Dermis microvascular lymphatic vessel endothelial cell (primary cell): ENCODE measurements at regions not wholly inside any gene's neighbourhood (a gene's known extent, or its start where the extent isn't known, plus 50 kb on each side); places are given as distances from the start of the nearest gene placed in this dataset.

Experiments
- DNase-seq, 2 donors: peaks; one replicate each; pipeline versions ENCODE4 v3.0.0 to v3.0.0-alpha.2; 2010; ENCODE audit warnings: low read depth in 2 of 2

DNA sequence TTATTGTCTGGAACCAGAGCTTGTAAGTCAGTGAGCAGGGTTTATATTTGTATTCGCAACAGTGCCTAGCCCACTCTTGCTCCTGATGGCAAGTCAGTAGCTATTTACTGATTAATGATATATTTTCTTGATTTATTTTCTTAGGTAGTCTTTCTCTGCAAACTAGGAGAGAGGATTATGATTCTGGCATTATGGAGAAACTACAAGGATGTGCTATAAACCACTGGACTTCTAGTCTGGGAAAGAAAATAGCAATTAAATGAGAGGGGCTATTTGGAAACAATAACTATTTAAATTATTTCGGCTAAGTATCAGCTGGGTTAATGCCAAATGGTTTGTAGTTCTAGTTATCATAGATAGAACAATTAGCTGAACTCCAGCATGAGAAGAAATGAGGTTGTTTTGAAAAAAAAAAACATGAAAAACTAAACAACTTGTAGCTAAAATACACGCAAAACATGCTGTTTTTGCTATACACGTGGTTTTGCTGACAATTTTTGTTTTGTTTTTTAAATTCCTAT, 304.9 kb upstream of the TCF21 start:
- no peak for DNase-seq

DNA sequence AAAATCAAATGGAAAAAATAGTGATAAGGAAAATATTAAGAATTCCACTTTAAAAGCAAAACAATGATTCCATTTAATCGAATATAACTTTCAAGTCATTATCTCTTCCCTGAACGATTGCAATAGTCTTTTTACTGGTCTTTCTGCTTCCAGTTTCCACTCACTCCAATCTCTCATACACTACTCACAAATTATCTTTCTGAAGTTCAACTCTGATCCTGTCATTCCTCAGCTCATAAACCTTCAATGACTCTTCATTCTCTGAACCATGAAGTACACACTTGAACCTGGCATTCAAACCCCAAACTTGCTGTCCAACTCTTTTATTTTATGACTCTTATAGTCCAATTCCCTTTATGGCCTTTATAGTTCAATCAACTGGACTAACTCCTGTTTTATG, 304.1 kb upstream of the TCF21 start:
- DNase-seq: no peak

GRCh38 chr6:133585978-133586377, 302.9 kb upstream of the TCF21 start:
- no peak for DNase-seq

GRCh38 chr6:133587546-133588160, 301.3 kb upstream of the TCF21 start:
- DNase-seq: no peak

DNA sequence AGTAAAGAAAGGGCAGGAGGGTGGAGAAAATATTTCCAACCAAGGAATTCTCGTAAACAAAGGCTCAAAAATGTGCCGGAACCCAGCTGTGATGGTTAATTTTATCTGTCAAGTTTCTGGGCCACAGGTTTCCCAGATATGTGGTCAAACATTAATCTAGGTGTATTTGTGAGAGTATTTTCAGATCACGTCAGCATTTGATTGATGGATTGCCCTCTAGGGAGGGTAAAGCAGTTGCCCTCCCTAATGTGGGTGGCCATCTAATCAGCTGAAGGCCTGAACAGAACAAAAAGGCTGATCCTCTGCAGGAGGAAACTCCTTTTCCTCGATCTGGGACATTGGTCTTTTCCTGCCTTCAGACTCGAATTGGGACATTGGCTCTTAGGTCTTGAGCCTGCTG, 298.7 kb upstream of the TCF21 start:
- DNase-seq: no peak

DNA sequence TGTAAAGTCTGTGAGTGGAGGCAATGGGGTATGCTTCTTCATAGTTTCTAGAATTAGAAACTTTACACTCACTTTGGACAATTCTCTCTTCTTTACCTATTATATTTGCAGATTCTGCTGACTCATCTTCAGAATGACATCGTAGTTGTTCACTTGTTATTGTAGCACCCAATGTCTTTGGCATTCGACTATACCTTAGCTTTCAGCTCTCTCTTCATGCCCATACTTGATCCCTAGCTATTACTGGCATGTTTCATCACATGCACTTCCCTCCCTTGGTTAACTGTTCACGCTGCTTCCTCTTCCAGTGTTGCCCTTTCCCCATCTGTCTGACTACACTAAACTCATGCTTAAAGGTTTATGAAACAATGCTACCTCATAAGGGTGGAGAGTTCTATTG, 298.1 kb upstream of the TCF21 start:
- no peak for DNase-seq

DNA sequence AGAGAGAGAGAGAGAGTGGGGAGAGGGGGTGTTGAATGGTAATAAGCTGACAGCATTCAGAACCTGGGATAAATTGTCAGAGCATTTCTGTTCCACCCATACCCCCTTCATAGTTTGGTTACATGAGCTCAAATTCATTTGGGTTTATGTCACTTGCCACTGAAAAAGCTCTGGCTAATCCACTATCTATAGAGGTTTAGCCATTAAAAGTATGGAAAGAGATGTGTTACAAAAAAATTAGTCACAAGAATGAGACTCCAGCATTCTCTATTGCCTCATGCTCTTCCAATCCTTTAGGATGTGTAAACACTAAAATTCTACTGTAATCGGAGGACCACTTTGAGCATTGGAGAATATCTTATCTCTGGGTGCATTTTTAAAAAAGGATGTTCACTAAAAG, 297.6 kb upstream of the TCF21 start:
- DNase-seq: no peak

DNA sequence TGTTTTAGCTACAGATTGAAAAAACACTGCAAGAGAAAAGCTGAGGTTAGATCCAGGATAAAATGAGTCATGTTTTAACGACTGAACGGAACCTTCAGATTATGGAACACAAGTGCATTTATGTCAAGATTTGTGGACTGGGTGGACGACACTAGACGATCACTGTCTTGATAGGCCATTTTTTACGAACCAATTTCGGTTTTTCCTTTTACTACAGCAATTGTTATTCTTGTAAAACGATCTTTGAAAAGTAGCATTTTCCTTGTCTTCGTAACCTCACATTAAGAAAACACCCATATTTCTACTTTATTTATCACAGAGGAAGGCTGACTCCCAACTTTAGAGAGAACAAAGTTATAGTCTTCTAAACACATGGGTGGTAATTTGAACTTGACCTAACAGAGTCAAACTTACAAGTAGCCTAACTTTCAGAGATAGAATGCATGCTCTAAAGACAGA, 294.2 kb upstream of the TCF21 start:
- no peak for DNase-seq

DNA sequence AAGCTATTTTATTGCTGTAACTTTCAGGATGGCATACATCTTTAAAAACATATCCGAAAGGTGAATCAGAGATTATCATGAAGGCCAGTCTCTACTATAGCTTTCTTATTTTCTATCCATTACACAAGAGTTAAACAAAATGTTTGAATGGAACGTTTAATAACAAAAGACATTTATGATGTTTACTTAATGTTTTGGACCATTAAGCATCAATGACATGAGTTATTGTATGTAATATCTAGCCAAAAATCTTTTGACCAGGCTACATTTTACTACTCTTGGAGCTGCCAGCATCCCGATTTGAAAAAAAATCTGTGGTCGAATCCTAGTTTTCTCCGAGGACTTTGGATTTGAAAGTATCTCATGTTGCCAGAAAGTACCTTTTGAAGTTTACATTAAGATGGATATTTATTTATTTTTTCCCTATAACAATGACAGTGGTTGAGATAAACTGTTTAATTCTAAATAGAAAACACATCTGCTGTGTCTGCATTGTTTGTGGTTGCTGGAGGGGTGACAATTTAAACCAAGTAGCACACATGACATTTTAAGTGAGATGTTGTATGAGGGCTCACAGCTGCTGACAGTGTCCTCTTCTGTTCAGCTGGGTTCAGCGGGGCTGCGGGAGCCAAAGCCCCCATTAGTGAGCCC, 293.7 kb upstream of the TCF21 start:
- no peak for DNase-seq

DNA sequence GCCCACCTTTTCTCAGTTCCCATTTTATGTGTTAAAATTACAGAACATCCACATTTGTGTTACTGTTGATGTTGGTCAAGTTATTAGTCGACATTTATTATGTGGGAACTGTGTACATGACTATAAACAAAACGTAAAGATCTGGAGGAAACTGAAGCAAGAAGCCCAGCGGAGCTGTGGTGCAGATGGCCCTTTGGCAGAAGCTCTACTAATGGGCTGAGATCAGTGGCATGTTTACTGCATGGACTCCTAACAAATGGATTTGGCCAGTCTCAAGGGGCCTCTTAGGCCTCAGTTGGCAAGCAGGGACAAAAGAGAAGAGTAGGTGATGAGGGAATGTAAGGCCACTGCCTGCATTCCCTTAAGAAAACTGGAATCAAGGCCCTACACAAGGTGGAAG, 282.1 kb upstream of the TCF21 start:
- DNase-seq: no peak

GRCh38 chr6:133608620-133609019, 280.3 kb upstream of the TCF21 start:
- DNase-seq: no peak

DNA sequence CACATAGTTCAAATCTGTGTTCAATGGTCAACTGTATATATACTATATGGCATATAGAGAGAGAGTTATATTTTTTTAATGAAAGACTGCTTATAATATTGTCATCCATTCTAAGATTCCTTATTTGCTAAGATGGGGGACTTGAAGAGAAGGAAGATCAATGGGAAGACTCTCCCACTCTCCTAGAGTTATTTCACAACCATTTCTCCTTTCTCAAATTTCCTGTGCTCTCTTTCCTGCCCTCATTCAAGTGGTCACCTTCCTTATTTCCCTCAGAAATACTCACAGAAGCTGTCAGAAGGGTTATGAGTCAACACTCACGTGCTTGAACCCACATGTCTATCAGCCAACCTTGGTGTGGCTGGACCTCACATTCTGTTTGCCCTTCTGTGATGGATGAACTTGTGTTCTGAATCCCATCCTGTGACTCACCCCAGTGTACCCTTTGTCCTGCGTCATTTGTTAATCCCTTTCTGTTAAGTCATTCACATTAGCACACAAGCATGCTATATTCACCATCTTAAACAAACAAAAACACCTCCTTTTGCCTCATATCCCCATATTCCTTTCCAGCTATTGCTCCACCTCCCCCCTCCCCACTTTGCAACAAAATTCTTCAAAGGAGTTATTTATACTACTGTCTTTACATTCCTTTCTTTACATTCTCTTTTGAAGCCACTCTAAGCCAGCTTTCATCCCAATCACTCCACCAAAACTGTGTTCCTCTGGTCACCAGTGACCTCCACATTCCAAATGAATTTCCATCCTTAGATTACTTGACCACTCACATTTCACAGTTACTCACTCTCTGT, 279.3 kb upstream of the TCF21 start:
- DNase-seq: peak in 1 of 2 donors; percentile 81

- DNase-seq: no peak
Observed at GRCh38 chr6:133610227-133610840, 278.6 kb upstream of the TCF21 start.

DNA sequence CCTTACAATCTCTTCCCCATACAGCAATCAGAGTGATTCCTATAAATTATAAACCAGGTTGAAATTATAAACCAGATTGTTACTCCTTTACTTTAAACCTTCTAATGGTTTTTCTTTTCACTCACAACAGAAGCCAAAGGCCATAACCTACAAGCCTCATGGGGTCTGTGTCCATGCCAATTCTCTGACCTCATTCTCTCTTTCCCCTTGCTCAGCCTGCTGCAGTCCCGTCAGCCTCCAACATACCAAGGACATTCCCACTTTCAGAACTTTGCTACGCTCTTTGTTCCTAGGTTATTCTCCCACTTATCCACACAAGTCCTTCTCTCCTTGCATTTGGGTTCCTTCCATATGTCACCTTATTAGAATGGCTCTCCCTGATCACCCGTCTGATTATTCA, 277.9 kb upstream of the TCF21 start:
- DNase-seq: no peak

DNA sequence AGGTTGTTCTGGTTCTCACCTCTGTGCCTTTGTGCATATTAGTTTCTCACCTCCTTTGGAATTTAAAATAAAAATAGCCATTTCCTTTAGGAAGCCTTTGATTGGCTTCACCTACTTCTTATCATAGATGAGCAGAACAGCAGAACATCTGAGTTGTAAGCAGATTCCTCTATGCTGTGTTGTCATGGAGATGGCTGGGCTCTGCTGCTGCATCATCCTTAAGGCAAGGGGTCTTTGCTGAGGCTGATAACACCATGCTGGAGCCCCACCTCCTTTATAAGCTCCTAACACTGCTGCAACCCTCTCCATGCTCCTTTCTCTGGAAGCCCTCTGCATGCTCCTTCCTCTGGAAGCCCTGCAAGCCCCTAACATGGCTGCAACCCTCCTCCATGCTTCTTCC, 276.5 kb upstream of the TCF21 start:
- DNase-seq: no peak

- no peak for DNase-seq
Observed at GRCh38 chr6:133613211-133613610, 275.7 kb upstream of the TCF21 start.

DNA sequence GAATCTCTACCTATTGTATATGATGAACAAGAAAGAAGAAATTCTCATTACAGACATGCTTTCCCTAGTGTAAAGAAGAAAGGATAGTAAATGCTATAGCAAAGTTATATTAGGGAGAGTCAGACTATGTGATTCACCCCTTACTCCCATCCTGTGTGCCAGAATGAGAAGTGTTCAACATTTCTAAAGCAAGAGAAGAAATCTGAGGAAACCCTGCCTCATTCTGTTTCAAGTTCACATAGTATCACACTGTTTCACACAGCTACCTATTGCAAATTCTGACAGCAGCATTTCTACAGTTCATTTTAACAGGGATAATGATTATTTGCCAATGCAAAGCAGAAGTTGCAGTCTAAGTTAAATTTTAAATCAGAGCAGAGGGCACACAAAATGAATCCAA, 267.2 kb upstream of the TCF21 start:
- DNase-seq: no peak

DNA sequence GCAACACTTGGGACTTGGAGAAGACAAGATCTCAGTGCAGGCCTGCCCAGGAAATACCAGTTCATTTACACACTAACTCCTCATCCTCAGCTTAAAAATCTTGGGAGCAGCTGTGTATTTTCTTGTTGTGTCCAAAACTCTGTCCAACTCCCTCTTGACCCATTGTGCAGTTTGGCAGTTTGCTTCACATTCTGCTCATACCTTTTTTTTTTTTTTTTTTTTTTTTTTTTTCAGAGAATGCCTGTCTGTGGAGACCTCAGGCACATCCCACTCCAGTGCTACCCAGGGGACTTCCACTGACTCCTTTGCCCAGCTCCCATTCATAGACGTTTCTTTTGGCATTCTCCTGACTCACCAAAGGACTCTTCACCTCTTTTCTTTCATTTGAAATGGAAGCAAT, 265.8 kb upstream of the TCF21 start:
- no peak for DNase-seq

DNA sequence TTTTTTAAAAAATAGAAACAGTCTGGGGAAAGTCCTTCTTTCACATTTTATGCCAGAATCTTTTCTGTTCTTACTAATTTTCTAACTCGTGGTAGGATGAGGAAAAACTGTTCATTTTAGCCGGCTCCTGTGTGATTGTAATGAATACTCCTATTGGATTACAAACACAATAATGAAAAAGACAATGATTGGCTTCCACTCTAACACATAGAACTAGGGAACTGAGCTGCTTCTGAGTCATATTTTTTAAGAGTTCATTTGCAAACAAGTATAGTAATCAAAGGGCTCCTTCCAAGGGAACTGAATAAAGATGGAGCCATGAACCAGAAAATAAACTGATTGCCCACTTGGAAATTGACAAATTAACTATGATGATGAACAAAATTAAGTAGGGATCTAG, 265.3 kb upstream of the TCF21 start:
- DNase-seq: no peak

DNA sequence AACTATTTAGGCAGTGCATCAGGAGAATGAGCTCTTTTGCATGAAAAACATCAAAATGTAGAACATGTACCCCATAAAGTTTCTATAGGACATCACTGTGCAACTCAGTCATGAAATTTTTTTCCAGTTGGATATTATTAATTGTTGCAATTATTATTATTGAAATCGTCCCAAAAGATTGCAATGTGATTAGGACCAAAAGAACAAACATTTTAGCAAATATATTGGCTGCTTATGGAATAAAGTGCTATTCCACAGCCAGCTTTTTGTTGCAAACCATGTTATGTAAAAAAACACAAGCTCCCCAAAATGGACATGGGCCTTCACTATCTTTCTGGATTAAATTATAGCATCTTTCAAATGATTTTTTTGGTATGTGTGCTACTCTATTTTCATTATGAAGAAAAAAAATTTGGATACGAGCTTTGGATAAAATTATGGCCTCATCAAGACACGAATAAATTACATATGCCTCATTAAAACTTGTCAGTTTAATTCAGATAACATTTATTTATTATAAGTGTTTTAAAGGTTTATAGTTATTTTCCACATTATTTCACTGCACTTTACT, 262.7 kb upstream of the TCF21 start:
- no peak for DNase-seq

GRCh38 chr6:133629970-133630369, 258.9 kb upstream of the TCF21 start:
- DNase-seq: no peak

DNA sequence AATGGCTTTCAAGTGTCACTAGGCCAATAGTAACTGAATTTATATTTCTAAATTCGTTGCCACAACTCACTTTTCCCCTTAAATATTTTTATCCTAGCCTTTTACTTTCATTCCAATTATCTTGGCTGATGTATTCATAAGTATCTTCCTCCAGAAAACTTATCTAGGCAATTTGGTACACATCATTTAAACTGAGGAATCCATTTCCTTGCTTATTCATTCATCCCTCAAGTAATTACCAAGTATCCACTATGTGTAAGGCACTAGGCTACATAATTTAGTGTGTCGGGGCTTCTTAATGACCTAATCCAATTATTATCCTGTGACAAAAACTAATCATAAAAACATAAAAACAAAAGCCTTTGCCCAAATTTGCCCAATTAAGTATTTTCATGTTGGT, 258.3 kb upstream of the TCF21 start:
- no peak for DNase-seq
